K562 (cell line): ENCODE measurements at regions not wholly inside any gene's neighbourhood (a gene's known extent, or its start where the extent isn't known, plus 50 kb on each side); places are given as distances from the start of the nearest gene placed in this dataset.

Source experiments
- ATAC-seq: fragments of 200-7000 bp; cut with Tn5 transposase; 3 replicates; pipeline ENCODE4 v1.9.1; 2020; ENCODE audit warnings: moderate library complexity
- BruUV-seq: library from RNA; stranded (reverse); fragments of 400-500 nt; replicated peaks from 2 replicates; lab custom pipeline; 2021; lab: Mats Ljungman, UMichigan
- CTCF ChIA-PET: fragments of 300-600 bp; formaldehyde crosslinking; extraction: SDS; loops from one replicate; lab custom pipeline; 2021; ENCODE audit warnings: low intra/inter-chr PET ratio; lab: Yijun Ruan, JAX
- POLR2A ChIA-PET: fragments of 300-600, 350-650 bp; sonication (Branson Sonifier 250); formaldehyde crosslinking; extraction: SDS; loops from one replicate; lab custom pipeline; 2021; ENCODE audit warnings: antibody characterized with exemption, inconsistent platforms; lab: Yijun Ruan, JAX
- DNase-seq, 4 experiments: peaks; one replicate each; pipeline versions ENCODE4 v3.0.0 to v3.0.0-alpha.2; 2011 to 2018; ENCODE audit warnings: low spot score in 3 of 4, mixed read lengths in 3 of 4; ENCODE audit errors: extremely low read depth in 1 of 4
- FAIRE-seq: peaks from 2 replicates; lab custom pipeline; 2011; peaks lifted over from hg19 to GRCh38; lab: Jason Lieb, UNC
- H2AFZ ChIP-seq: 2 replicates; pipeline ENCODE4 v1.6.0; 2011; ENCODE audit warnings: low read depth, low read length, control low read depth, inconsistent platforms
- H3K27ac ChIP-seq: fragments of 200-600 bp; 3 replicates; pipeline ENCODE4 v1.8.0; 2011; ENCODE audit warnings: low read depth, mild to moderate bottlenecking, control low read depth, inconsistent platforms, low read length, moderate library complexity, mixed read lengths; ENCODE audit errors: extremely low read depth
- H3K27me3 ChIP-seq, 2 experiments: fragments of 300-600 bp in 1 of 2; 2 replicates in 1 of 2; 3 replicates in 1 of 2; pipeline versions ENCODE4 v1.6.0 to v1.8.0; 2011; ENCODE audit warnings: inconsistent platforms in 2 of 2, low read length in 2 of 2, mild to moderate bottlenecking in 1 of 2, mixed read lengths in 1 of 2, moderate library complexity in 1 of 2; ENCODE audit not compliant: control insufficient read depth in 2 of 2, insufficient read depth in 2 of 2
- H3K36me3 ChIP-seq: fragments of 300-600 bp; 3 replicates; pipeline ENCODE4 v1.8.0; 2011; ENCODE audit warnings: mild to moderate bottlenecking, low read length, inconsistent platforms; ENCODE audit not compliant: control insufficient read depth, insufficient read depth
- H3K4me1 ChIP-seq, 2 experiments: fragments of 200-600 bp in 1 of 2; replicated peaks in 1 of 2; 2 replicates in 1 of 2; 3 replicates in 1 of 2; pipeline versions ENCODE4 v1.5.1 to v1.8.0; 2011; ENCODE audit warnings: inconsistent platforms in 2 of 2, low read length in 2 of 2, mild to moderate bottlenecking in 1 of 2, mixed read lengths in 1 of 2, moderate library complexity in 1 of 2; ENCODE audit not compliant: control insufficient read depth in 2 of 2, insufficient read depth in 2 of 2
- H3K4me2 ChIP-seq: 2 replicates; pipeline ENCODE4 v1.6.1; 2011; ENCODE audit warnings: low read length, control low read depth, inconsistent platforms, mixed read lengths; ENCODE audit not compliant: insufficient read depth
- H3K4me3 ChIP-seq: fragments of 200-600 bp; sonication (generic), shearing (Covaris generic); 2 replicates; pipeline ENCODE4 v1.5.1; 2016; ENCODE audit warnings: control low read depth, inconsistent platforms
- H3K79me2 ChIP-seq: fragments of 200-600 bp; 3 replicates; pipeline ENCODE4 v1.8.0; 2011; ENCODE audit warnings: low read length, inconsistent platforms; ENCODE audit not compliant: control insufficient read depth, insufficient read depth
- H3K9ac ChIP-seq, 2 experiments: 2 replicates each; pipeline versions ENCODE4 v1.6.0 to v1.6.1; 2011; ENCODE audit warnings: low read depth in 2 of 2, low read length in 2 of 2, control low read depth in 1 of 2, inconsistent platforms in 1 of 2, mild to moderate bottlenecking in 1 of 2, mixed read lengths in 1 of 2; ENCODE audit not compliant: insufficient read depth in 1 of 2
- H3K9me1 ChIP-seq: one replicate; pipeline ENCODE4 v1.6.0; 2011; ENCODE audit warnings: inconsistent platforms, mild to moderate bottlenecking, low read length, moderate library complexity; ENCODE audit not compliant: control insufficient read depth, insufficient read depth
- H3K9me3 ChIP-seq: replicated peaks from 2 replicates; pipeline ENCODE4 v1.5.1; 2011; ENCODE audit warnings: low read depth, low read length, inconsistent platforms; ENCODE audit not compliant: control insufficient read depth, insufficient read depth
- H4K20me1 ChIP-seq: replicated peaks from 2 replicates; pipeline ENCODE4 v1.6.1; 2011; ENCODE audit warnings: low read length, inconsistent platforms, mixed read lengths; ENCODE audit not compliant: control insufficient read depth, insufficient read depth
- CBX5 ChIP-seq: IDR thresholded peaks from 2 replicates; pipeline ENCODE4 v1.6.1; 2014; ENCODE audit warnings: low read depth, borderline replicate concordance
- COPS2 ChIP-seq: fragments of 450-650 bp; conservative IDR thresholded peaks from 2 replicates; pipeline ENCODE4 v1.6.1; 2016; ENCODE audit warnings: mild to moderate bottlenecking, moderate library complexity
- EHMT2 ChIP-seq: fragments of 450-650 bp; IDR thresholded peaks from 2 replicates; pipeline ENCODE4 v1.6.1; 2018; ENCODE audit warnings: antibody characterized with exemption
- ETV5 ChIP-seq: sonication (generic); formaldehyde crosslinking; IDR thresholded peaks from 2 replicates; pipeline ENCODE4 v1.4.0; 2020; ENCODE audit warnings: low read depth, mild to moderate bottlenecking, missing genetic modification reagents
- ILK ChIP-seq: fragments of 450-650 bp; IDR thresholded peaks from 2 replicates; pipeline ENCODE4 v1.6.1; 2016; ENCODE audit warnings: missing genetic modification characterization, low read depth, mild to moderate bottlenecking, missing compliant biosample characterization, moderate library complexity, borderline replicate concordance
- MBD2 ChIP-seq: sonication (generic); IDR thresholded peaks from 2 replicates; pipeline ENCODE4 v1.6.1; 2016; ENCODE audit warnings: low read depth, borderline replicate concordance
- NELFE ChIP-seq: IDR thresholded peaks from 2 replicates; pipeline ENCODE4 v1.6.1; 2011; ENCODE audit warnings: mild to moderate bottlenecking; ENCODE audit not compliant: insufficient read depth, insufficient read length
- NFYB ChIP-seq: IDR thresholded peaks from 2 replicates; pipeline ENCODE4 v1.6.1; 2011; ENCODE audit warnings: mild to moderate bottlenecking, moderate library complexity; ENCODE audit not compliant: insufficient read length; ENCODE audit errors: extremely low read depth
- RBBP5 ChIP-seq: fragments of 200-600 bp; sonication (generic); IDR thresholded peaks from 2 replicates; pipeline ENCODE4 v1.6.1; 2012; ENCODE audit warnings: borderline replicate concordance, mild to moderate bottlenecking, low read length, control low read depth, inconsistent platforms; ENCODE audit not compliant: insufficient read depth, poor library complexity, severe bottlenecking
- SIN3B ChIP-seq: fragments of 450-650 bp; IDR thresholded peaks from 2 replicates; pipeline ENCODE4 v1.6.1; 2017; ENCODE audit warnings: low read depth, mild to moderate bottlenecking, moderate library complexity
- SNRNP70 ChIP-seq: fragments of 200-400 bp; formaldehyde crosslinking; optimal IDR thresholded peaks from 2 replicates; pipeline ENCODE3; 2017; ENCODE audit warnings: low read depth, low read length
- ZKSCAN3 ChIP-seq: fragments of 250-450 bp; sonication (Bioruptor Pico); IDR thresholded peaks from 2 replicates; pipeline ENCODE4 v1.4.0; 2020
- ZNF384 ChIP-seq: IDR thresholded peaks from 2 replicates; pipeline ENCODE4 v1.6.1; 2012; ENCODE audit warnings: low read depth, low read length, improper control_type of control experiment
- ZNF445 ChIP-seq: fragments of 250-450 bp; sonication (Bioruptor Pico); IDR thresholded peaks from 2 replicates; pipeline ENCODE4 v1.4.0; 2020; ENCODE audit warnings: low read depth, mild to moderate bottlenecking, moderate library complexity
- ZNF551 ChIP-seq: fragments of 250-450 bp; sonication (Bioruptor Pico); IDR thresholded peaks from 2 replicates; pipeline ENCODE4 v1.5.0; 2021; ENCODE audit warnings: mild to moderate bottlenecking, moderate library complexity
- WGBS: fragments of 100-300 bp; shearing (Covaris generic); methylation state at CpG from one replicate; pipeline ENCODE4 v1.1.6; 2016; ENCODE audit warnings: low coverage, mixed read lengths; ENCODE audit not compliant: insufficient coverage; ENCODE audit errors: missing lambda C conversion rate; 5-methylcytosine and 5-hydroxymethylcytosine counted together
- in situ Hi-C: fragments of 300-500 bp; cut with MboI; formaldehyde crosslinking; loops from 4 replicates; pipeline ENCODE4 v1.15.0; 2018; ENCODE audit warnings: inconsistent platforms, mixed read lengths
- intact Hi-C: fragments of 100-400 bp; cut with micrococcal nuclease; formaldehyde crosslinking; loops from 2 replicates; pipeline ENCODE4 v1.14.2; 2022
- TF ChIP-seq, protein P1 (sequence below): fragments of 450-650 bp; IDR thresholded peaks from 2 replicates; pipeline ENCODE4 v1.6.1; 2018; ENCODE audit warnings: mild to moderate bottlenecking, low read depth; ENCODE audit not compliant: partially characterized antibody

DNA sequence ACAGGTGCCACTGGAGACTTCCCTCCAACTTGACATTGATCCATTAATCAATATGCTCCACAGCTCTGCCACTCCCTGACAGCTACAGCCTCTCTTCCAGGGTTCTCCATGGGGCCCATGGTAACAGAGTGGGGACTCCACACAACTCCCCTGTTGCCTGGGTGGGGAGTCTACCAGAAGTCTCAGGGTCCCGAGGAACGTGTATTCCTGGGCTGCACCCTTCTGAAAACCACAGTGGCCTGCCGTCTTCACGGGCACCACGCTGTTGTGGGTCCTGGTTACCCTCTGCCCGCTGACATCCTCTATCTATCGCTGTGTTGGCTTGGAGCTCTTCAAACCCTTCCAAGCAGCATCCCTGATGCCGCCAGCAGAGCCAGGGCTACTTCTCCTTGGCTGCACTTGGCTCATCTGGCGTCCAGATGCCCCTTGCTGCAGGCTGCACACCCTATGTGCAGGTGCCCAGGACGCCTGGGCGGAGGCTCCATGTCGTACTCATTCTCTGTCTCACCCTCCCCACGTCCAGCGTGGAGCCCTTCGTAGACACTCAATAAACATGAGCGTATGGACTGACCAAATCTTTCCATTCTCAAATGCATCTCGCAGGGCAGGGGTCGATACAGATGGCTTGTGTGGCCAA is 1341.8 kb downstream of the TBC1D22A start:
- TF ChIP-seq EHMT2: no peak
- no peak for TF ChIP-seq ZNF384
- TF ChIP-seq RBBP5: no peak
- TF ChIP-seq CBX5: no peak
- TF ChIP-seq COPS2: no peak
- TF ChIP-seq NFYB: no peak
- no peak for TF ChIP-seq SIN3B
- no peak for TF ChIP-seq MBD2
- TF ChIP-seq ETV5: no peak
- no peak for TF ChIP-seq ILK (tag)
- TF ChIP-seq, protein P1, sequence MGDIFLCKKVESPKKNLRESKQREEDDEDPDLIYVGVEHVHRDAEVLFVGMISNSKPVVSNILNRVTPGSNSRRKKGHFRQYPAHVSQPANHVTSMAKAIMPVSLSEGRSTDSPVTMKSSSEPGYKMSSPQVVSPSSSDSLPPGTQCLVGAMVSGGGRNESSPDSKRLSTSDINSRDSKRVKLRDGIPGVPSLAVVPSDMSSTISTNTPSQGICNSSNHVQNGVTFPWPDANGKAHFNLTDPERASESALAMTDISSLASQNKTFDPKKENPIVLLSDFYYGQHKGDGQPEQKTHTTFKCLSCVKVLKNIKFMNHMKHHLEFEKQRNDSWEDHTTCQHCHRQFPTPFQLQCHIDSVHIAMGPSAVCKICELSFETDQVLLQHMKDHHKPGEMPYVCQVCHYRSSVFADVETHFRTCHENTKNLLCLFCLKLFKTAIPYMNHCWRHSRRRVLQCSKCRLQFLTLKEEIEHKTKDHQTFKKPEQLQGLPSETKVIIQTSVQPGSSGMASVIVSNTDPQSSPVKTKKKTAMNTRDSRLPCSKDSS: no peak
- TF ChIP-seq ZKSCAN3: no peak
- no peak for TF ChIP-seq ZNF445 (CRISPR knock-in tag)
- no peak for TF ChIP-seq SNRNP70
- TF ChIP-seq NELFE: no peak
- no peak for TF ChIP-seq ZNF551 (CRISPR knock-in tag)
- no peak for FAIRE-seq
- no peak for DNase-seq
- WGBS: 2% methylated on average over 11 of the region's 18 CpGs
- ChIA-PET CTCF (no interaction called here), POLR2A (no interaction called here)
- no peak overlapping the region for H3K4me3 ChIP-seq
- H4K20me1 ChIP-seq: 0 out of 2 replicates have a peak, but pooled peaks cover 3% of the 10 kb centered on the region
- intact Hi-C loops: no loop called here
- H3K27ac ChIP-seq: no peak overlapping the region
- no peak overlapping the region for H3K4me2 ChIP-seq
- no peak overlapping the region for H3K9ac ChIP-seq
- no peaks in the 10 kb centered on the region for H3K79me2 ChIP-seq
- no peaks in the 10 kb centered on the region for H3K36me3 ChIP-seq
- H3K9me1 ChIP-seq: no peaks in the 10 kb centered on the region
- H2AFZ ChIP-seq: no peak overlapping the region
- no peaks in the 10 kb centered on the region for H3K9me3 ChIP-seq
- in situ Hi-C loops: no loop called here
- no peaks in the 10 kb centered on the region for H3K4me1 ChIP-seq
- no TSS peak for BruUV-seq
- ATAC-seq: no peak
- H3K27me3 ChIP-seq: peaks cover 0 to 6% of the 10 kb centered on the region in 2 experiments; a peak in 1 of 5 replicates
